Smooth muscle cell (in vitro differentiated cells): ENCODE measurements at regions not wholly inside any gene's neighbourhood (a gene's known extent, or its start where the extent isn't known, plus 50 kb on each side); places are given as distances from the start of the nearest gene placed in this dataset.

Experiments
- DNase-seq: peaks from one replicate; lab custom pipeline; 2025; ENCODE audit not compliant: unreplicated experiment; lab: John Stamatoyannopoulos, UW
- H2AFZ ChIP-seq: fragments of 200-600 bp; sonication (generic); 2 replicates; pipeline ENCODE4 v1.6.0; 2016; ENCODE audit warnings: antibody characterized with exemption, low read depth, mild to moderate bottlenecking
- H3F3A ChIP-seq: fragments of 200-600 bp; sonication (generic); 2 replicates; pipeline ENCODE4 v1.6.0; 2017; ENCODE audit warnings: antibody characterized with exemption, low read depth
- H3K27ac ChIP-seq: fragments of 200-600 bp; sonication (generic); 2 replicates; pipeline ENCODE4 v1.5.1; 2016; ENCODE audit warnings: low read depth, mild to moderate bottlenecking
- H3K27me3 ChIP-seq: fragments of 200-600 bp; sonication (generic); 2 replicates; pipeline ENCODE4 v1.6.1; 2016; ENCODE audit warnings: low read depth, mild to moderate bottlenecking
- H3K36me3 ChIP-seq: fragments of 200-600 bp; sonication (generic); 2 replicates; pipeline ENCODE4 v1.5.1; 2016; ENCODE audit warnings: low read depth
- H3K4me1 ChIP-seq: fragments of 200-600 bp; sonication (generic); 2 replicates; pipeline ENCODE4 v1.5.1; 2016; ENCODE audit warnings: low read depth
- H3K4me2 ChIP-seq: fragments of 200-600 bp; sonication (generic); 2 replicates; pipeline ENCODE4 v1.6.0; 2016; ENCODE audit warnings: mild to moderate bottlenecking
- H3K4me3 ChIP-seq: fragments of 200-600 bp; sonication (generic); 2 replicates; pipeline ENCODE4 v1.5.1; 2016; ENCODE audit warnings: mild to moderate bottlenecking
- H3K79me2 ChIP-seq: fragments of 200-600 bp; sonication (generic); 2 replicates; pipeline ENCODE4 v1.6.0; 2016; ENCODE audit warnings: low read depth, mild to moderate bottlenecking
- H3K9ac ChIP-seq: fragments of 200-600 bp; sonication (generic); 2 replicates; pipeline ENCODE4 v1.6.0; 2016; ENCODE audit warnings: low read depth
- H3K9me3 ChIP-seq: fragments of 200-600 bp; sonication (generic); replicated peaks from 2 replicates; pipeline ENCODE4 v1.5.1; 2016; ENCODE audit warnings: low read depth
- H4K20me1 ChIP-seq: fragments of 200-600 bp; sonication (generic); 2 replicates; pipeline ENCODE4 v1.6.0; 2016; ENCODE audit warnings: low read depth
- CTCF ChIP-seq: fragments of 200-600 bp; sonication (generic); IDR thresholded peaks from 2 replicates; pipeline ENCODE4 v1.5.1; 2017; ENCODE audit warnings: borderline replicate concordance, mild to moderate bottlenecking, antibody characterized with exemption; ENCODE audit not compliant: insufficient read depth, poor library complexity, severe bottlenecking
- WGBS: methylation state at CpG from one replicate; pipeline ENCODE4 v1.1.7; 2016; ENCODE audit warnings: low lambda C conversion rate; 5-methylcytosine and 5-hydroxymethylcytosine counted together

- Histone ChIP-seq H3K36me3 (no peaks in the 10 kb centered on the region), H3K27me3 (no peaks in the 10 kb centered on the region), H3K79me2 (no peaks in the 10 kb centered on the region), H3K4me3 (no peak overlapping the region), H2AFZ (no peak overlapping the region), H3F3A (no peaks in the 10 kb centered on the region), H3K27ac (peak overlapping the region; percentile 12), H3K4me1 (peaks cover 8% of the 10 kb centered on the region), H3K9ac (no peak overlapping the region), H4K20me1 (no peaks in the 10 kb centered on the region), H3K4me2 (no peak overlapping the region), H3K9me3 (no peaks in the 10 kb centered on the region)
- TF ChIP-seq CTCF = no peak
- WGBS = 6% methylated on average over 3 of the region's 3 CpGs
- no peak for DNase-seq
Measured at GRCh38 chr11:79670882-79671281, 230.1 kb upstream of the TENM4 start.

- Histone ChIP-seq H3K4me3 (no peak overlapping the region), H3K4me2 (no peak overlapping the region), H2AFZ (no peak overlapping the region), H3K36me3 (no peaks in the 10 kb centered on the region), H3K9me3 (no peaks in the 10 kb centered on the region), H3K79me2 (no peaks in the 10 kb centered on the region), H3K27me3 (no peaks in the 10 kb centered on the region), H3K27ac (no peak overlapping the region), H3K9ac (no peak overlapping the region), H3F3A (no peaks in the 10 kb centered on the region), H4K20me1 (no peaks in the 10 kb centered on the region), H3K4me1 (peaks cover 5% of the 10 kb centered on the region)
- WGBS = 90% methylated on average over 4 of the region's 4 CpGs
- TF ChIP-seq CTCF = no peak
- no peak for DNase-seq
Measured at GRCh38 chr11:79668575-79668974, 227.7 kb upstream of the TENM4 start.

GRCh38 chr11:79667380-79667779 lies 226.6 kb upstream of the TENM4 start:
- Histone ChIP-seq H3K4me2 (no peak overlapping the region), H2AFZ (no peak overlapping the region), H3K9ac (no peak overlapping the region), H3K9me3 (no peaks in the 10 kb centered on the region), H3K4me1 (peaks cover 5% of the 10 kb centered on the region), H3K27me3 (peaks cover 4% of the 10 kb centered on the region), H3K36me3 (no peaks in the 10 kb centered on the region), H3K27ac (no peak overlapping the region), H3F3A (no peaks in the 10 kb centered on the region), H4K20me1 (no peaks in the 10 kb centered on the region), H3K4me3 (no peak overlapping the region), H3K79me2 (no peaks in the 10 kb centered on the region)
- WGBS = 86% methylated on average over 4 of the region's 4 CpGs
- DNase-seq = no peak
- no peak for TF ChIP-seq CTCF

GRCh38 chr11:79663017-79663416 lies 222.2 kb upstream of the TENM4 start:
- Histone ChIP-seq H3K79me2 (no peaks in the 10 kb centered on the region), H3K27me3 (peaks cover 5% of the 10 kb centered on the region), H4K20me1 (no peaks in the 10 kb centered on the region), H3K4me1 (no peaks in the 10 kb centered on the region), H3K27ac (no peak overlapping the region), H3K9ac (no peak overlapping the region), H3F3A (no peaks in the 10 kb centered on the region), H3K4me2 (no peak overlapping the region), H3K9me3 (no peaks in the 10 kb centered on the region), H3K4me3 (no peak overlapping the region), H2AFZ (no peak overlapping the region), H3K36me3 (no peaks in the 10 kb centered on the region)
- 75% methylated on average over 2 of the region's 2 CpGs for WGBS
- TF ChIP-seq CTCF = no peak
- DNase-seq = no peak
